ENCODE measurements at regions not wholly inside any gene's neighbourhood (a gene's known extent, or its start where the extent isn't known, plus 50 kb on each side); places are given as distances from the start of the nearest gene placed in this dataset.

DNA sequence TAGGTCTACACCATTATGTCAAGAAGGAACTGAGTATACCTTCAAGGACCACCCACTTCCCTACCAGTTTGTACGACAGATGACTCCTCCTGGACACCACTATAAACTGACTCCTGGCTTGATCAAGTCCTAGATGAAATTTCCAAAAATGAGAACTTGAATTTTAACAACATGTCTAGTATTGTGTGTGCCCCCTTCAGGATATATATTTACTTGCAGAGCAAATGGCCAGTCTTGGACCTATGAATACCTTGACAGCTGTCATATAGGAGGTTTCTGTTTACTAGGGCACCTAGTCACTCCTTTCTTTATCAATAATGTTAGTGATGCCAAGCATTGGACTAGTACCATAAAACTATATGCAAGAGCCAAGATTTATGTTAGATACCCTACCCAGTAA is 94.1 kb upstream of the TMEM26 start:
- Mint-ChIP-seq H3K4me1 (ENCODE audit: unreplicated experiment) (no peaks in the 10 kb centered on the region), H3K36me3 (no peaks in the 10 kb centered on the region), H3K27ac (no peak overlapping the region), H3K4me3 (no peak overlapping the region), H3K27me3 (no peaks in the 10 kb centered on the region), H3K9me3 (peaks cover 7% of the 10 kb centered on the region)
- TF ChIP-seq, protein P1, sequence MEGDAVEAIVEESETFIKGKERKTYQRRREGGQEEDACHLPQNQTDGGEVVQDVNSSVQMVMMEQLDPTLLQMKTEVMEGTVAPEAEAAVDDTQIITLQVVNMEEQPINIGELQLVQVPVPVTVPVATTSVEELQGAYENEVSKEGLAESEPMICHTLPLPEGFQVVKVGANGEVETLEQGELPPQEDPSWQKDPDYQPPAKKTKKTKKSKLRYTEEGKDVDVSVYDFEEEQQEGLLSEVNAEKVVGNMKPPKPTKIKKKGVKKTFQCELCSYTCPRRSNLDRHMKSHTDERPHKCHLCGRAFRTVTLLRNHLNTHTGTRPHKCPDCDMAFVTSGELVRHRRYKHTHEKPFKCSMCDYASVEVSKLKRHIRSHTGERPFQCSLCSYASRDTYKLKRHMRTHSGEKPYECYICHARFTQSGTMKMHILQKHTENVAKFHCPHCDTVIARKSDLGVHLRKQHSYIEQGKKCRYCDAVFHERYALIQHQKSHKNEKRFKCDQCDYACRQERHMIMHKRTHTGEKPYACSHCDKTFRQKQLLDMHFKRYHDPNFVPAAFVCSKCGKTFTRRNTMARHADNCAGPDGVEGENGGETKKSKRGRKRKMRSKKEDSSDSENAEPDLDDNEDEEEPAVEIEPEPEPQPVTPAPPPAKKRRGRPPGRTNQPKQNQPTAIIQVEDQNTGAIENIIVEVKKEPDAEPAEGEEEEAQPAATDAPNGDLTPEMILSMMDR (conservative IDR thresholded peaks at IDR 0.05), result no peak
- DNase-seq (ENCODE audit: extremely low spot score, unreplicated experiment), result no peak

DNA sequence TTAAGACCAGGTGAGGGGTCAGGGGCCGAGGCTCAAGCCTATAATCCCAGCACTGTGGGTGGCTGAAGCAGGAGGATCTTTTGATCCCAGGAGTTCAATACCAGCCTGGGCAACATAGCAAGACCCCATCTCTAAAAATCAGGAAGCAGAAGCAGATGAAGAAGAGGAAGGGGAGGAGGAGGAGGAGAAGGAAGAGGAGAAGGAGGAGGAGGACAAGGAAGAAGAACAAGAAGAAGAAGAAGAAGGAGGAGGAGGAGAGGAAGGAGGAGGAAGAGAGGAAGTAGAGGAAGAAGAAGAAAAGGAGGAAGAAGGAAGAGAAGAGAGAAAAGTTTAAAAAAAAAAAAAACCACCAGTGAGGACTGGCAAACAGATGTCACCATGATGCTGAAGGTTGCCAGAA is 92.0 kb upstream of the TMEM26 start:
- Mint-ChIP-seq H3K9me3 (peaks cover 7% of the 10 kb centered on the region), H3K27ac (no peak overlapping the region), H3K4me3 (no peak overlapping the region), H3K27me3 (no peaks in the 10 kb centered on the region), H3K36me3 (no peaks in the 10 kb centered on the region), H3K4me1 (ENCODE audit: unreplicated experiment) (no peaks in the 10 kb centered on the region)
- DNase-seq (ENCODE audit: extremely low spot score, unreplicated experiment), result no peak
- TF ChIP-seq, protein P1 (conservative IDR thresholded peaks at IDR 0.05), result no peak

DNA sequence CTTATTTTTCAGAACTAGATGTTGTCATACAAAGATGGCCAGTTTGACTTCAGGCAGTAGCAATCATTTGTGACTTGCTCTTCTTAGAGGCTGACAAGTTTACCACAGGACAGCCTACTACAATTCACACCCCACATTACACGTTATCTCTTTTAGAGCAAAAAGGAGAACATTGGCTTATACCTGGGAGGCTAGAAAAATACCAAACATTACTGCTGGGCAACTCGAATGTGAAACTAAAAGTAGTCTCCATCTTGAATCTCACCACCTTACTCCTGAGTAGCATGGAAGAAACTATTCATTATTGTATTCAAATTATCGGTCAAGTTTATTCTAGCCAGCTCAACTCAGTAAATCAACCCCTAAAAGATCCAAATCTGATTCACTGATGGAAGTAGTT is 90.7 kb upstream of the TMEM26 start:
- Mint-ChIP-seq H3K36me3 (no peaks in the 10 kb centered on the region), H3K4me3 (no peak overlapping the region), H3K9me3 (peaks cover 7% of the 10 kb centered on the region), H3K4me1 (ENCODE audit: unreplicated experiment) (no peaks in the 10 kb centered on the region), H3K27me3 (no peaks in the 10 kb centered on the region), H3K27ac (no peak overlapping the region)
- TF ChIP-seq, protein P1 (conservative IDR thresholded peaks at IDR 0.05), result no peak
- DNase-seq (ENCODE audit: extremely low spot score, unreplicated experiment), result no peak

DNA sequence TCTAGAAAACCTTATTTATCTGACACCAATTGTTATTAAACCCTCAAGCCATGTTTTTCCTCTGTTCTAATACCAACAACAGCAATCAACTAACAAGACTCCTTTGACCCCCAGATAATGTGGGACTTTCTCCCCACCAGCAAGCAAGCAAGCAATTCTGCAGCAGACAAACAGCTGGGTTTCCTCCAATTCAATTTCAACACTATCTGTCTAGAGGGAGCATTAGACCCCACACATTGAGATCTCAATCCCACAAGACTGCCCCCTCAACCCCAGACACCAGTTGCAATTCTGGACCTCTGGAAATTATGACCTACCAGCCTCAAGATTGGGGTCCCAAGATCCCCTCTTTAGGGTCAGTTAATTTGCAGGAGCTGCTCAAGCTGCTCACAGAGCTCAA is 89.4 kb upstream of the TMEM26 start:
- Mint-ChIP-seq H3K4me1 (ENCODE audit: unreplicated experiment) (no peaks in the 10 kb centered on the region), H3K27ac (no peak overlapping the region), H3K36me3 (no peaks in the 10 kb centered on the region), H3K9me3 (peaks cover 7% of the 10 kb centered on the region), H3K4me3 (no peak overlapping the region), H3K27me3 (no peaks in the 10 kb centered on the region)
- TF ChIP-seq, protein P1 (conservative IDR thresholded peaks at IDR 0.05), result no peak
- DNase-seq (ENCODE audit: extremely low spot score, unreplicated experiment), result no peak

DNA sequence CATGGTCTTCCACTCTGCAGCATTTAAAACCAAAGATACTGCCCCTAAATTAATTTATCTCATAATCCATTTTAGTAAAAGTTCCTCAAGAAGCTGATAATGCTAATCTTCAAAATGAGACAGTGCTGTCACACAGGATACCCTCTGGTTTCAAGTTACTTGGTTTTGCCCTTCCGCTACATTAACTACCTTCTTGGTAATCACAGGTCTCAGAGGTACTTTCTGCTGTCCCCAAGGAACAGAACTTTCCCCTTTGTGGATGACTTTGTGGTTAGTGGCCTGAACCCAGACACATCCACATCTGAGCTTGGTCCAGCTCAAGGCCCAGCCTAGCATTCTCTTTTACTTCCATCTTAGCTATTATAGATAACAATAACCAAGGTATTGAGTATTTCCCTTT is 88.8 kb upstream of the TMEM26 start:
- Mint-ChIP-seq H3K27ac (no peak overlapping the region), H3K27me3 (no peaks in the 10 kb centered on the region), H3K4me1 (ENCODE audit: unreplicated experiment) (no peaks in the 10 kb centered on the region), H3K36me3 (no peaks in the 10 kb centered on the region), H3K4me3 (no peak overlapping the region), H3K9me3 (peaks cover 7% of the 10 kb centered on the region)
- TF ChIP-seq, protein P1 (conservative IDR thresholded peaks at IDR 0.05), result no peak
- DNase-seq (ENCODE audit: extremely low spot score, unreplicated experiment), result no peak

DNA sequence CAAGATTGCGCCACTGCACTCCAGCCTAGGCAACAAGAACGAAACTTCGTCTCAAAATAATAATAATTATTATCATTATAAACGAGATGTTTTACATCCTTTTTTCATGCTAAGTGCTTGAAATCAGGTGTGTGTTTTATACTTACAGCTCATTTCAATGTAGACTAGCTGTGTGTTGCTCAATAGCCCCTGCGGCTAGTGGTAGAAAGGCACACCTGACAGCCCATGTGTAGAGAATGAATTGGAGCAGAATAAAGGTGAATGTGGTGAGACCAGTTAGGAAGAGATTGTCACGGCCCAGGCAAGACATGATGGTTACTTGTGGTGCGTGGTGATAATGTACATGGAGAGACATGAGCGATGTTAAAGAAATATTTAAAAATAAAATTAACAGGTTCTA is 86.7 kb upstream of the TMEM26 start:
- DNase-seq (ENCODE audit: extremely low spot score, unreplicated experiment), result no peak
- Mint-ChIP-seq H3K27me3 (no peaks in the 10 kb centered on the region), H3K4me1 (ENCODE audit: unreplicated experiment) (no peaks in the 10 kb centered on the region), H3K27ac (no peak overlapping the region), H3K4me3 (no peak overlapping the region), H3K36me3 (no peaks in the 10 kb centered on the region), H3K9me3 (peaks cover 6% of the 10 kb centered on the region)
- TF ChIP-seq, protein P1 (conservative IDR thresholded peaks at IDR 0.05), result no peak
